Peyer's patch (tissue), 4 donors: ENCODE measurements at regions not wholly inside any gene's neighbourhood (a gene's known extent, or its start where the extent isn't known, plus 50 kb on each side); places are given as distances from the start of the nearest gene placed in this dataset.

Experiments used
- CTCF ChIP-seq, 6 experiments: fragments of 450-650 bp in 4 of 6; fragments of 200-600 bp in 2 of 6; sonication (generic) in 1 of 6; IDR thresholded peaks; one replicate each; pipeline ENCODE4 v1.5.1; 2017 to 2019; ENCODE audit warnings: antibody characterized with exemption in 6 of 6, mild to moderate bottlenecking in 3 of 6, moderate library complexity in 1 of 6
- POLR2A ChIP-seq, 2 donors: fragments of 450-650 bp; IDR thresholded peaks; one replicate each; pipeline ENCODE4 v1.5.1; 2017; ENCODE audit warnings: antibody characterized with exemption in 2 of 2, mild to moderate bottlenecking in 2 of 2, moderate library complexity in 2 of 2

- TF ChIP-seq POLR2A (IDR thresholded peaks at IDR 0.05) (no peak), CTCF (IDR thresholded peaks at IDR 0.05) (no peak)
Observed at GRCh38 chr6:19637010-19637409, 200.2 kb upstream of the ID4 start.
